IMR-90 (cell line): ENCODE measurements at regions not wholly inside any gene's neighbourhood (a gene's known extent, or its start where the extent isn't known, plus 50 kb on each side); places are given as distances from the start of the nearest gene placed in this dataset.

Experiments used
- ATAC-seq: fragments of 200-7000 bp; cut with Tn5 transposase; 2 replicates; pipeline ENCODE4 v1.9.1; 2020; ENCODE audit warnings: low read depth, mild to moderate bottlenecking, moderate library complexity
- BruUV-seq: library from RNA; stranded (reverse); fragments of 400-500 nt; replicated peaks from 2 replicates; lab custom pipeline; 2021; lab: Mats Ljungman, UMichigan
- CTCF ChIA-PET: fragments of 300-600 bp; formaldehyde crosslinking; extraction: SDS; loops from one replicate; lab custom pipeline; 2021; ENCODE audit warnings: antibody characterized with exemption; lab: Yijun Ruan, JAX
- POLR2A ChIA-PET: fragments of 300-600 bp; sonication (Branson Sonifier 250); formaldehyde crosslinking; loops from one replicate; lab custom pipeline; 2022; ENCODE audit warnings: antibody characterized with exemption; ENCODE audit not compliant: unreplicated experiment; lab: Charles Lee
- DNase-seq: peaks from one replicate; pipeline ENCODE4 v3.0.0; 2013
- H2AFZ ChIP-seq: replicated peaks from 2 replicates; pipeline ENCODE3; 2013; ENCODE audit warnings: low read length, mild to moderate bottlenecking; ENCODE audit not compliant: poor library complexity
- H2AK5ac ChIP-seq: 2 replicates; pipeline ENCODE4 v1.6.1; 2013; ENCODE audit warnings: low read depth, low read length, inconsistent platforms
- H2AK9ac ChIP-seq: replicated peaks from 2 replicates; pipeline ENCODE3; 2013; ENCODE audit warnings: mild to moderate bottlenecking, low read depth, low read length, moderate library complexity; ENCODE audit not compliant: poor library complexity
- H2BK120ac ChIP-seq: 2 replicates; pipeline ENCODE4 v1.6.1; 2013; ENCODE audit warnings: low read depth, low read length, inconsistent platforms
- H2BK15ac ChIP-seq: 3 replicates; pipeline ENCODE4 v1.6.1; 2013; ENCODE audit warnings: low read depth, low read length, inconsistent platforms
- H2BK20ac ChIP-seq: 2 replicates; pipeline ENCODE4 v1.6.1; 2013; ENCODE audit warnings: low read depth, mild to moderate bottlenecking, inconsistent platforms, low read length, moderate library complexity
- H2BK5ac ChIP-seq: 2 replicates; pipeline ENCODE4 v1.6.1; 2013; ENCODE audit warnings: mild to moderate bottlenecking, low read depth, low read length, inconsistent platforms; ENCODE audit not compliant: poor library complexity, severe bottlenecking
- H3K14ac ChIP-seq: replicated peaks from 2 replicates; pipeline ENCODE4 v1.6.1; 2013; ENCODE audit warnings: low read depth, low read length, inconsistent platforms
- H3K18ac ChIP-seq: 2 replicates; pipeline ENCODE4 v1.6.1; 2013; ENCODE audit warnings: low read depth, low read length, control low read depth
- H3K23ac ChIP-seq: 2 replicates; pipeline ENCODE4 v1.6.1; 2013; ENCODE audit warnings: low read depth, low read length, inconsistent platforms
- H3K27ac ChIP-seq: 2 replicates; pipeline ENCODE4 v1.5.1; 2013; ENCODE audit warnings: mild to moderate bottlenecking, control low read depth, low read length; ENCODE audit not compliant: insufficient read depth
- H3K27me3 ChIP-seq: 2 replicates; pipeline ENCODE4 v1.6.1; 2013; ENCODE audit warnings: low read length; ENCODE audit not compliant: control insufficient read depth, insufficient read depth
- H3K36me3 ChIP-seq: 2 replicates; pipeline ENCODE4 v1.6.1; 2013; ENCODE audit warnings: low read length, mixed read lengths; ENCODE audit not compliant: control insufficient read depth, insufficient read depth
- H3K4ac ChIP-seq: 2 replicates; pipeline ENCODE4 v1.6.1; 2013; ENCODE audit warnings: low read depth, low read length, inconsistent platforms
- H3K4me1 ChIP-seq: 2 replicates; pipeline ENCODE4 v1.6.1; 2013; ENCODE audit warnings: low read length, mixed read lengths; ENCODE audit not compliant: control insufficient read depth, insufficient read depth
- H3K4me2 ChIP-seq: 2 replicates; pipeline ENCODE4 v1.6.1; 2013; ENCODE audit warnings: low read depth, mild to moderate bottlenecking, control low read depth, low read length, moderate library complexity
- H3K4me3 ChIP-seq: 2 replicates; pipeline ENCODE4 v1.5.1; 2013; ENCODE audit warnings: low read depth, mild to moderate bottlenecking, control low read depth, low read length, moderate library complexity; ENCODE audit not compliant: insufficient read depth
- H3K56ac ChIP-seq: 2 replicates; pipeline ENCODE4 v1.6.1; 2013; ENCODE audit warnings: low read length, inconsistent platforms; ENCODE audit not compliant: insufficient read depth; ENCODE audit errors: extremely low read depth
- H3K79me1 ChIP-seq, 2 experiments: 2 replicates each; pipeline ENCODE4 v1.6.1; 2013; ENCODE audit warnings: low read length in 2 of 2, inconsistent platforms in 1 of 2, low read depth in 1 of 2
- H3K9ac ChIP-seq: 2 replicates; pipeline ENCODE4 v1.6.1; 2013; ENCODE audit warnings: low read depth, low read length, control low read depth
- H3K9me1 ChIP-seq: 2 replicates; pipeline ENCODE4 v1.6.1; 2013; ENCODE audit warnings: low read length, inconsistent platforms; ENCODE audit not compliant: insufficient read depth
- H3K9me3 ChIP-seq: 2 replicates; pipeline ENCODE4 v1.6.1; 2013; ENCODE audit warnings: low read length; ENCODE audit not compliant: control insufficient read depth, insufficient read depth
- H4K20me1 ChIP-seq: 2 replicates; pipeline ENCODE4 v1.6.1; 2013; ENCODE audit warnings: low read length, inconsistent platforms; ENCODE audit not compliant: insufficient read depth
- H4K5ac ChIP-seq: 2 replicates; pipeline ENCODE4 v1.6.1; 2013; ENCODE audit warnings: mild to moderate bottlenecking, low read depth, low read length, control low read depth
- H4K8ac ChIP-seq, 2 experiments: 2 replicates each; pipeline ENCODE4 v1.6.1; 2013; ENCODE audit warnings: low read depth in 2 of 2, low read length in 2 of 2, control low read depth in 1 of 2, inconsistent platforms in 1 of 2
- H4K91ac ChIP-seq: 2 replicates; pipeline ENCODE4 v1.6.1; 2013; ENCODE audit warnings: low read depth, low read length, inconsistent platforms; ENCODE audit not compliant: insufficient read depth
- CHD1 ChIP-seq: IDR thresholded peaks from 2 replicates; pipeline ENCODE4 v1.6.1; 2012; ENCODE audit warnings: low read depth, low read length, improper control_type of control experiment
- MXI1 ChIP-seq: IDR thresholded peaks from 2 replicates; pipeline ENCODE4 v1.6.1; 2012; ENCODE audit warnings: low read depth, mild to moderate bottlenecking, low read length, moderate library complexity, borderline replicate concordance
- NFE2L2 ChIP-seq: fragments of 150-350 bp; IDR thresholded peaks from 2 replicates; pipeline ENCODE4 v1.6.1; 2016; ENCODE audit warnings: low read depth, mild to moderate bottlenecking, low read length
- POLR2A ChIP-seq: IDR thresholded peaks from 2 replicates; pipeline ENCODE4 v1.6.1; 2012; ENCODE audit warnings: mild to moderate bottlenecking, low read depth, low read length
- RCOR1 ChIP-seq: IDR thresholded peaks from 2 replicates; pipeline ENCODE4 v1.6.1; 2012; ENCODE audit warnings: mild to moderate bottlenecking, low read length, improper control_type of control experiment; ENCODE audit not compliant: insufficient replicate concordance
- RFX5 ChIP-seq: IDR thresholded peaks from 2 replicates; pipeline ENCODE4 v1.8.0; 2012; ENCODE audit warnings: low read depth, mild to moderate bottlenecking, low read length, moderate library complexity
- SMC3 ChIP-seq: fragments of 150-350 bp; IDR thresholded peaks from 2 replicates; pipeline ENCODE4 v1.6.1; 2016; ENCODE audit warnings: low read depth, mild to moderate bottlenecking, antibody characterized with exemption, low read length, moderate library complexity
- WGBS, 2 experiments: methylation state at CpG; one replicate each; pipeline versions ENCODE4 v1.1.5 to v1.1.7; 2013; ENCODE audit warnings: missing lambda C conversion rate in 2 of 2; ENCODE audit not compliant: insufficient read length in 1 of 2; ENCODE audit errors: extremely low coverage in 2 of 2; 5-methylcytosine and 5-hydroxymethylcytosine counted together
- dilution Hi-C: fragments of 300-500 bp; cut with HindIII; formaldehyde crosslinking; loops from one replicate; pipeline ENCODE4 v1.14.3; 2018; ENCODE audit warnings: low sequenced_read_pairs; ENCODE audit not compliant: unreplicated experiment
- in situ Hi-C: fragments of 300-500 bp; cut with MboI; formaldehyde crosslinking; loops from 3 replicates; pipeline ENCODE4 v1.14.3; 2019; ENCODE audit warnings: low sequenced_read_pairs, inconsistent platforms, mixed read lengths
- intact Hi-C: fragments of 100-400 bp; cut with micrococcal nuclease; formaldehyde crosslinking; loops from 2 replicates; pipeline ENCODE4 v1.10.0; 2022
- TF ChIP-seq, protein P1 (sequence below): fragments of 150-350 bp; IDR thresholded peaks from 2 replicates; pipeline ENCODE4 v1.6.1; 2017; ENCODE audit warnings: mild to moderate bottlenecking, antibody characterized with exemption, low read length, low read depth
- TF ChIP-seq, protein P2 (sequence below): fragments of 150-350 bp; IDR thresholded peaks from 2 replicates; pipeline ENCODE4 v1.6.1; 2016; ENCODE audit warnings: low read depth, mild to moderate bottlenecking, low read length, moderate library complexity, borderline replicate concordance
- TF ChIP-seq, protein P3 (sequence below): conservative IDR thresholded peaks from 2 replicates; pipeline ENCODE4 v1.5.1; 2012; ENCODE audit warnings: mild to moderate bottlenecking, low read depth, low read length, improper control_type of control experiment

DNA sequence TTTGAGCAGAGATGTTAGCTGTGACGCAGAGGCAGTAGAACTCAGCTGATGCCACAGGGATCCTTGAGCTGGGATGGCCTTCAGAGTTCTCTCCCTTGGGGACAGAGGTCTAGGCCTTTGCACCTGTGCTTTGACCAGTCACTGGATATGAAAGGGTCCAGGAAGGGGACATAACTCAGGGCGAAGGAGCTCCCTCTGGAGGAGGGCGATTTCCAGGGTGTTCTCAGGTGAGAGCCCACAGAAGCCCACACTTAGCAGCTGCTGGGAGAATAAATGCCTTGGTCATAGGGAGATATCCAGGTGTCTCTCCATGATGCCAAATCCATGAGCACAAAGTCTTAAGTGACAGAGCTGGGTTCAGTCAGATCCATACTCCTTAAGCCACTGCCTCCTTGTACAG, 369.2 kb downstream of the NYAP2 start:
- Histone ChIP-seq H3K4me2 (no peak overlapping the region), H4K20me1 (no peaks in the 10 kb centered on the region), H3K9me1 (no peaks in the 10 kb centered on the region), H2AFZ (peak overlapping the region; percentile 37), H3K4me3 (no peak overlapping the region), H2BK5ac (no peak overlapping the region), H3K36me3 (no peaks in the 10 kb centered on the region), H2AK5ac (no peak overlapping the region), H2AK9ac (no peak overlapping the region), H3K23ac (no peak overlapping the region), H3K9ac (no peak overlapping the region), H4K8ac (no peak overlapping the region), H3K9me3 (no peaks in the 10 kb centered on the region), H3K27ac (no peak overlapping the region), H2BK15ac (no peak overlapping the region), H3K56ac (no peak overlapping the region), H2BK120ac (no peak overlapping the region), H3K4ac (no peak overlapping the region), H4K5ac (no peak overlapping the region), H4K91ac (no peak overlapping the region), H3K27me3 (no peaks in the 10 kb centered on the region), H3K18ac (no peak overlapping the region), H2BK20ac (no peak overlapping the region), H3K79me1 (no peaks in the 10 kb centered on the region), H3K4me1 (no peaks in the 10 kb centered on the region), H3K14ac (no peak overlapping the region)
- CTCF ChIA-PET, result no interaction called here
- BruUV-seq, result no TSS peak
- dilution Hi-C loops (no loop called here), intact Hi-C loops (no loop called here), in situ Hi-C loops (no loop called here)
- POLR2A ChIA-PET, result no interaction called here
- WGBS, 2 experiments, result no CpG with 5 or more reads among the region's 3 CpGs
- no peak for TF ChIP-seq CHD1
- no peak for TF ChIP-seq POLR2A
- TF ChIP-seq, protein P1, sequence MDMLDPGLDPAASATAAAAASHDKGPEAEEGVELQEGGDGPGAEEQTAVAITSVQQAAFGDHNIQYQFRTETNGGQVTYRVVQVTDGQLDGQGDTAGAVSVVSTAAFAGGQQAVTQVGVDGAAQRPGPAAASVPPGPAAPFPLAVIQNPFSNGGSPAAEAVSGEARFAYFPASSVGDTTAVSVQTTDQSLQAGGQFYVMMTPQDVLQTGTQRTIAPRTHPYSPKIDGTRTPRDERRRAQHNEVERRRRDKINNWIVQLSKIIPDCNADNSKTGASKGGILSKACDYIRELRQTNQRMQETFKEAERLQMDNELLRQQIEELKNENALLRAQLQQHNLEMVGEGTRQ, result no peak
- no peak for TF ChIP-seq RFX5
- no peak for TF ChIP-seq MXI1
- TF ChIP-seq RCOR1, result no peak
- TF ChIP-seq, protein P2, sequence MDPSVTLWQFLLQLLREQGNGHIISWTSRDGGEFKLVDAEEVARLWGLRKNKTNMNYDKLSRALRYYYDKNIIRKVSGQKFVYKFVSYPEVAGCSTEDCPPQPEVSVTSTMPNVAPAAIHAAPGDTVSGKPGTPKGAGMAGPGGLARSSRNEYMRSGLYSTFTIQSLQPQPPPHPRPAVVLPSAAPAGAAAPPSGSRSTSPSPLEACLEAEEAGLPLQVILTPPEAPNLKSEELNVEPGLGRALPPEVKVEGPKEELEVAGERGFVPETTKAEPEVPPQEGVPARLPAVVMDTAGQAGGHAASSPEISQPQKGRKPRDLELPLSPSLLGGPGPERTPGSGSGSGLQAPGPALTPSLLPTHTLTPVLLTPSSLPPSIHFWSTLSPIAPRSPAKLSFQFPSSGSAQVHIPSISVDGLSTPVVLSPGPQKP, result no peak
- no peak for TF ChIP-seq SMC3
- TF ChIP-seq NFE2L2, result no peak
- TF ChIP-seq, protein P3, sequence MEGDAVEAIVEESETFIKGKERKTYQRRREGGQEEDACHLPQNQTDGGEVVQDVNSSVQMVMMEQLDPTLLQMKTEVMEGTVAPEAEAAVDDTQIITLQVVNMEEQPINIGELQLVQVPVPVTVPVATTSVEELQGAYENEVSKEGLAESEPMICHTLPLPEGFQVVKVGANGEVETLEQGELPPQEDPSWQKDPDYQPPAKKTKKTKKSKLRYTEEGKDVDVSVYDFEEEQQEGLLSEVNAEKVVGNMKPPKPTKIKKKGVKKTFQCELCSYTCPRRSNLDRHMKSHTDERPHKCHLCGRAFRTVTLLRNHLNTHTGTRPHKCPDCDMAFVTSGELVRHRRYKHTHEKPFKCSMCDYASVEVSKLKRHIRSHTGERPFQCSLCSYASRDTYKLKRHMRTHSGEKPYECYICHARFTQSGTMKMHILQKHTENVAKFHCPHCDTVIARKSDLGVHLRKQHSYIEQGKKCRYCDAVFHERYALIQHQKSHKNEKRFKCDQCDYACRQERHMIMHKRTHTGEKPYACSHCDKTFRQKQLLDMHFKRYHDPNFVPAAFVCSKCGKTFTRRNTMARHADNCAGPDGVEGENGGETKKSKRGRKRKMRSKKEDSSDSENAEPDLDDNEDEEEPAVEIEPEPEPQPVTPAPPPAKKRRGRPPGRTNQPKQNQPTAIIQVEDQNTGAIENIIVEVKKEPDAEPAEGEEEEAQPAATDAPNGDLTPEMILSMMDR, result no peak
- ATAC-seq, result no peak
- DNase-seq, result no peak
